HG03039 (cell line): ENCODE measurements at regions not wholly inside any gene's neighbourhood (a gene's known extent, or its start where the extent isn't known, plus 50 kb on each side); places are given as distances from the start of the nearest gene placed in this dataset.

ENCODE experiments used
- ATAC-seq: cut with Tn5 transposase; IDR thresholded peaks from one replicate; pipeline ENCODE4 v1.9.1; 2021; ENCODE audit warnings: mild to moderate bottlenecking, moderate library complexity; ENCODE audit not compliant: unreplicated experiment

- ATAC-seq, result no peak
These were observed 239.0 kb downstream of the EIPR1 start for GRCh38 chr2:3138621-3139020.

GRCh38 chr2:3137651-3138300 is 239.8 kb downstream of the EIPR1 start:
- no peak for ATAC-seq

DNA sequence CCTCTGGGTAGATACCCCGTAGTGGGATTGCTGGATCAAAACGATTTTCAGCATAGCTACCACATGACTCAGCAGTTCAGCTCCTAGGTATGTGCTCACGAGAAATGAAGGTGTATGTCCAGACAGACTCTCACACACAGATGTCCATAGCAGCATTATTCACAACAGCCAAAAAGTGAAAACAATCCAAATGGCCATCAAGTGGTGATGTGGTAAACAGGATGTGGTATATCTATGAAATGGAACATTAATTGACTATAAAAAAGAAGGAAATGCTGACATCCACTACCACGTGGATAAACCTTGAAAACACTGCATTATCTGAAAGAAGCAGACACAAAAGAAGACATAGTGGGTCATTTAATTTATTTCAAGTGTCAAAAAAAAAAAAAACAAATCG is 241.9 kb downstream of the EIPR1 start:
- no peak for ATAC-seq

GRCh38 chr2:3134026-3134571 is 243.5 kb downstream of the EIPR1 start:
- ATAC-seq, result no peak

- ATAC-seq, result no peak
These were observed 244.7 kb downstream of the EIPR1 start for GRCh38 chr2:3132966-3133365.

- ATAC-seq, result no peak
These were observed 245.2 kb downstream of the EIPR1 start for GRCh38 chr2:3132466-3132865.

DNA sequence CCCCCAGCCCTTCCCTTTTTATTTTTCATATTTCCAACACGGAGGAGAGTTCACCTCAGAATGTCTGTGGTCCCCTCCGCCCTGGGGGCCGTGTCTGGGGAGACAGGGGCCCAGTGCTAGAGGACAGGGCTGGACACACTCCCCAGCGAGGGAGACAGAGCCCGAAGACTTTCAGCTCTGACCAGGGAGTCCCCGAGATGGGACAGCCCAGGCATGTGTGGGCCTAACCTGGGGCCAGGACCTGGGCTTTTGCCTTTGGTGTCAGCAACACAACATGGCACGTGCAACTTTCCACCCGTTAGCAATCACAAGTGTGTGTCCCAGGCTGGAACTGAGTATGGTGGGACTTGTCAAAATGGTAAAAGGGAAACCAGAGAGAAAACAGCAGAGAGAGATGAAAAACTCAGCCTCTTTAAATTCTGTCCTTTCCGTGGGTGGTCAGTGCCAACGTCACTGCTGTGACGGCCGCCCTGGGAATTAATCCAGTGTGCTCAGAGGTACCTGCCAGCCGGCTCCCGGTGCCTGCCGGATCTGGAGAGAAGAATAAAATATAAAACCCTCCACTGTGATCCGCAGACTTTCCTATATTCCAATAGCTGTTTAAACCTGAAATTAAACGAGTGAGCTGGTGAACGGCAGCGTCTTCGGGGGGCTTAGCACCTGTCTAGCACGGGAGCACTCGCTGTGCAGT is 245.8 kb downstream of the EIPR1 start:
- ATAC-seq, result no peak

GRCh38 chr2:3130889-3131635 is 246.6 kb downstream of the EIPR1 start:
- ATAC-seq, result no peak

GRCh38 chr2:3130444-3130843 is 247.2 kb downstream of the EIPR1 start:
- ATAC-seq, result no peak

GRCh38 chr2:3129867-3130266 is 247.8 kb downstream of the EIPR1 start:
- no peak for ATAC-seq

DNA sequence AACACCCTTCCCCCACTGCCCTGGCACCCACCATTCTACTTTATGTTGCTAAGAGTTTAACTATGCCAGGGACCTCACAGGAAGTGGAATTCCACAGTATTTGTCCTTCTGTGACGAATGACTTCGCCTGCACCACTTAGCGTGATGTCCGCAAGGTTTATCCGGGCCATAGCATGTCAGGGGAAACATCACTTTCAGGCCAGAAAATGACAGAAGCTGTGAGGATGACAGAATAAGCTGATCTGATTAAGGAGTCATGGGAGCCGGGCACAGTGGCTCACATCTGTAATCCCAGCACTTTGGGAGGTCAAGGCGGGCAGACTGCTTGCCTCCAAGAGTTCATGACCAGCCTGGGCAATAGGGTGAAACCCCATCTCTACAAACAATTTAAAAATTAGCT is 248.8 kb downstream of the EIPR1 start:
- ATAC-seq, result no peak

DNA sequence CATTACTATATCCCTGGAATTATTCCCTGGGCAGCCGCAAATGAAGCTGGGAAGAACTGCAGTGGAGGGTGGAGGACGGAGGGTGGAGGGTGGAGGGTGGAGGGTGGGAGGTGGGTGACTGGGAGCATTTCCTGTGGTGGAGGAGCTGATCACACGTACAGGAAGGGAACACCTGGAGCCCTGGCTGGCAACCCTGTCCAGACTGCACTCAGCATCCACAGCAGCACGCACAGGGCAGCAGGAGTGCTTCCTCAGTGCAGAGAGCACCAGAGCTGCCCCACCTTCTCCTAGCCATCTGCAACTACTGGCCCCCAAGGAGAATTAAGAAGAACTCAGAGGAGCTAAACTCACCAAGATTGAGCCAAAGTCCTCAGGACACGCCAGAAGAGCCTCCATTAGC is 249.9 kb downstream of the EIPR1 start:
- ATAC-seq, result no peak

- ATAC-seq, result no peak
These were observed 250.6 kb downstream of the EIPR1 start for GRCh38 chr2:3126911-3127621.

DNA sequence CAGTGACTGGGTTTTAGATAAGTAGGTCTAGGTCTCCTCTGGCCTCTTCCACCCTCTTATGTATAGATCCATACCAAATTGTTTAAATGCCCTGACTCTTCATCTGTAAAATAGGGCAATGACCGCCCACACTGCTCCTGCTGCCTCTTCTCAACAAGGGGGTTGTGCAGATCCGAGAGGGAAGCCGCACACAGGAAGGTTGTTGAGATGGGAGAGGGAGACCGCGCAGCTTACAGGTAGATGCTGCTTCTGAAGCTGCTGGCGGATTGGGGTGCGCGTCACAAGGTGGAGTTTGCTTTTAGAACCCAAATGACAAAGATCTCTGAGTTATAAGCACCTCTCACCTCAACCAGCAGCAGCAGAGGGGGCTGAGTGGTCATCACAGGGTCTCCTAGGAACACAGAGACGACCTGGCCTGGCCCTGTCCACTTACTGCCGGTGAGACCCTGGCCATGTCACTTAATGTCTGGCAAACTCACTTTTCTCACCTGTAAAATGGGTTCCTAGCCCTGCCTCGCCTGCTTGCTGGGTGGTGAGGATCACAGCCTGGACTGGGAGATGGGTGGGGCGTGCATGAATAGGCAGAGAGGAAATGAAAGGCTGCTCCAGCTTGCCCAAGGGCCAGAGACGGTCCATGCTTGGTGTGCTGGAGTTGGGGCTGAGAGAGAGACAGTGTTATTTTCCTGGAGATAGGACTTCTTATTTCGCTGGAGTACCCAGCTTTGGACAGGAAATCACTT is 251.3 kb downstream of the EIPR1 start:
- ATAC-seq, result no peak

- no peak for ATAC-seq
These were observed 251.9 kb downstream of the EIPR1 start for GRCh38 chr2:3125761-3126130.

DNA sequence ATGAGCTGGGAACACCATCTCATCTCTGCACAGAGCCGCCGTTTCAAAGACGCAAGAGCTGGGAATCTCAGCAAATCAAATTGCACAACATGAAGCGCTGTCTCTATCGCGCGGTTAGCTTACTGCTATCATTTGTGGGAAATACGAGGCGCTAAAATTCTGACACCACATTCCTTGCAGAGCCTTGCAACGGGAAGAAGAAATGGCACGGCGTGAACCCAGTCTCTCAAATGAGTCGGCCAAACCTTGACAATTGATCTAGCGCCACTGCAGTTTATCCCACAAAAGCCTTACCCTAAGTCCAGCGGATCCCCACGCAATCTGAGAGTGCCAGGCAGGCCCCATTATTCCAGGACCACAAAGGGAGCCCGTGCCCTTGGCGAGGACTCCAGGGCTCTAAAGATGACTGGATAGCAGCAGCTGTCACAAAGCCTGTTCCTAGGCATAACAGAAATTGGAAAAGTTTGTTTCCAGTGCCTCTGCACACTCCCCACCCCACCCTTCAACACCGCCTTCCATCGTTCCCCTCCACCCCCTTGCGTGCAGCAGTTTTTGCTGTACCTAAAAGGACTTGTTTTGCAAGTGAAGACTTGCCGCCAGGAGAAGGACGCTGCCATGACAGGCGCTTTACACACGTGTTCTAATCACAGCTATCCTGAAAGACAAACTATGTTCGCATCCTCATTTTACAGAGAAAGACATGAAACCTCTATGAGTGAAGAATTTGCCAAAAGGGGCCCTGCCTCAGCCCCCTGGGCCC is 252.4 kb downstream of the EIPR1 start:
- ATAC-seq, result no peak

DNA sequence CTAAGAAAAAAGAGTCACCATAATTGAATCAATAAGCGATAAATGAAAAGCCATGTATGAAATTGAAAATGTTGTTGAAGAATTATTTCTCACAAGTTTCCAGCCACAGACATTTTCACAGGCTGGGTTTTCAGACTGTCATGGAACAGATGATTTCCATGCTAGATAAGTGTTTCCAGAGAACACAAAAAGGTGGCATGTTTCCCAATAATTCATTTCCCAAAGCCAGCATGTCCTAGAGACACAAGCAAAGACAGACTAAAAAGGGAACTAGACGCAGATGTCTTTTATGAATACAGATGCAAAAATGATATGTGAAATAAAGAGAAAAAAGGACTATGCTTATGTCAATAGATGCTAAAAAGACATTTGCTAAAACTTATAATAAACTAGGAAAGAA is 255.1 kb downstream of the EIPR1 start:
- no peak for ATAC-seq

- ATAC-seq, result no peak
These were observed 256.0 kb downstream of the EIPR1 start for GRCh38 chr2:3121601-3122000.

GRCh38 chr2:3117650-3118216 is 259.9 kb downstream of the EIPR1 start:
- ATAC-seq, result no peak
